GM12865 (cell line): ENCODE measurements at regions not wholly inside any gene's neighbourhood (a gene's known extent, or its start where the extent isn't known, plus 50 kb on each side); places are given as distances from the start of the nearest gene placed in this dataset.

ENCODE experiments used
- DNase-seq: peaks from one replicate; pipeline ENCODE4 v3.0.0; 2010; ENCODE audit warnings: low read depth
- H3K4me3 ChIP-seq: 2 replicates; pipeline ENCODE4 v1.5.1; 2011; ENCODE audit warnings: mild to moderate bottlenecking, low read depth, low read length, control low read depth
- CTCF ChIP-seq: IDR thresholded peaks from 2 replicates; pipeline ENCODE4 v1.5.1; 2011; ENCODE audit warnings: low read length, control low read depth, low read depth, inconsistent platforms; ENCODE audit not compliant: insufficient read depth; ENCODE audit errors: missing control alignments

- TF ChIP-seq CTCF: no peak
- no peak for DNase-seq
- H3K4me3 ChIP-seq: no peak overlapping the region
Observed at GRCh38 chr18:41162781-41163180, 792.3 kb upstream of the PIK3C3 start.

- TF ChIP-seq CTCF: no peak
- H3K4me3 ChIP-seq: no peak overlapping the region
- DNase-seq: no peak
Observed at GRCh38 chr18:41162191-41162590, 792.8 kb upstream of the PIK3C3 start.

DNA sequence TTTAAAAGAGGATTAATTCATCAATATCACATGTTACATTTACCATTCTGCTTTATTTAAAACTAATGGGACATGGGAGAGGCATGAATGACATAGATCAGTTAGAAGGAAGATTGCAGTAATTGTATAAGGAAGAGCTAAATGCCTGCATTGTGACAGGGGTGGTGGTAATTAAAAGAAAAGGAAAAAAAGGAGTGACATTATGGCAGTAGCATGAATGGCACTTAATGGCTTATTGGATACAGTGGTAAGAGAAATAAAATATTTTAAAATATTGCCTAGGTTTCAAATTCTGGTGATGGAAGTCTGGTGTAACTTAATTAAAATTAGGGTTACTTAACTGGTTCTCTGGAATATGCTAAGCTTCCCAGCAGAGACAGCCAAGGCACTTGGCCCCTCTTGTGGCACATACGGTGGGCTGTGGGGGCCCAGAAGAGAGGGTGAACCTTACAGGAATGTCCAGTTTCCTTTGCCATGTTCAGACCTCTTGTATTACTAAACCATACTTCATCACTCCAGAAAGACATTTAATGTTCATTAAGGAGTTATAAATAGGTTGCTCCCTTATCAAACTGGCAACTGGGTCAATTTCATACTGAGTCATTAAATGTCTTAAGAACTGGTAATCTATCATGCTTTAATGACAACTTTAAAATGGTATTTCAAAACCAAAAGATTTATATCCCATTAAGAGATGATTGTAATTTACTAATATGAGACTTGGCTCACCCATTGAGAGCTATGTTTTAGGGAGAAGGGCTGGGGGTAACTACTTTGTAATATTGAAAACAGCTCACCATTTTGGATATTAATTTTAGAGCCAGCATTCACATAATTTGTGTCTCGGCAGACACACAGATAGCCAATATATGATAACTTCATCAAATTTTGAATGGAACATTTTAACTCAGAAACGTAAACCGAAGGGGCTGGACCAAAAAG lies 798.9 kb upstream of the PIK3C3 start:
- TF ChIP-seq CTCF: no peak
- no peak for DNase-seq
- H3K4me3 ChIP-seq: no peak overlapping the region

- TF ChIP-seq CTCF: no peak
- DNase-seq: no peak
- no peak overlapping the region for H3K4me3 ChIP-seq
Observed at GRCh38 chr18:41155025-41155424, 800.0 kb upstream of the PIK3C3 start.

DNA sequence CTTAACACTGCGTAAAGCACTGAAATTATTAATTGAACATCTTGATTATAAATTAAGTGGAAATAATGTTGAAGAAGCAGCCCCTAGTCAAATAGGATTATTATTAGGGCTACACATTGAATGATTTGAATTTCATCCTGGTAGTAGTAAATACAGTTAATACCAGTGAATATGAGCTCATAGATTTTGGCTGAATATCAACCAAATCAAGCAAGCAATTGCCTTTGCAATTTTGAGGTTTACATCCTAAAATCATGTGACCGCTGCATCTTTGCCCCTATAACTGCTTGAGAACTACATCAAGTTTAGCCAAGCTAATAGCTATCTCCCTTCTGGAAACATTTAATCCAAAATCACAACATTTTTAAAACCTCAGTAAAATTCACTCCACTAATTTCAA lies 801.2 kb upstream of the PIK3C3 start:
- no peak for TF ChIP-seq CTCF

DNA sequence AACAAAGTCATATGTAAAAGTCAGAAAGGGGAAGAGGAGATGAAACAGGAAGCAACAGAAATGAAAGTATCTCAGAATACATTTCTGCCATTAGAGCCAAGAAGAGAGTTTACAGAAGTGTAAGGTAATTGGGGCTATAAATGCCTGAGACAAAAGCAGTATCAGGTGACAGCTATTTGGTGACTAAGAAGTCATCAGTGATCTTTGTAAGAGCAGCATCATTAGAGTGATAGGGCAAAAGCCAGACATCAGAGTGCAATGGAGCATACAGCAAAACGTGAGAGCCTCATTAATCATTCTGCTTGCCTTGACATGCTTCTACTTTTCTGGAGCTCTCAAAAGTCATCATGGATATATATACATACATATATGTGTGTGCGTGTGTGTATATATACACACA lies 804.7 kb upstream of the PIK3C3 start:
- no peak for DNase-seq

More for the DNA sequence above, 801.2 kb upstream of the PIK3C3 start:
- H3K4me3 ChIP-seq: no peak overlapping the region
- DNase-seq: no peak

More for the DNA sequence above, 804.7 kb upstream of the PIK3C3 start:
- H3K4me3 ChIP-seq: no peak overlapping the region
- no peak for TF ChIP-seq CTCF
